SK-N-SH (cell line): ENCODE measurements at regions not wholly inside any gene's neighbourhood (a gene's known extent, or its start where the extent isn't known, plus 50 kb on each side); places are given as distances from the start of the nearest gene placed in this dataset.

Source experiments
- CTCF ChIA-PET: fragments of 300-600, 350-600 bp; formaldehyde crosslinking; extraction: SDS; loops from one replicate; lab custom pipeline; 2021; lab: Yijun Ruan, JAX
- POLR2A ChIA-PET: fragments of 350-600 bp; sonication (Branson Sonifier 250); formaldehyde crosslinking; extraction: SDS; loops from one replicate; lab custom pipeline; 2020; ENCODE audit warnings: antibody characterized with exemption, inconsistent platforms; lab: Yijun Ruan, JAX
- DNase-seq: peaks from one replicate; pipeline ENCODE4 v3.0.0; 2012
- H2AFZ ChIP-seq: fragments of 200-600 bp; sonication (generic); 2 replicates; pipeline ENCODE4 v1.8.1; 2016; ENCODE audit warnings: antibody characterized with exemption, mild to moderate bottlenecking, low read depth
- H3F3A ChIP-seq: fragments of 200-600 bp; sonication (generic); replicated peaks from 2 replicates; pipeline ENCODE3; 2016; ENCODE audit warnings: antibody characterized with exemption, mild to moderate bottlenecking; ENCODE audit not compliant: insufficient read depth
- H3K27ac ChIP-seq, 2 experiments: fragments of 200-500 bp in 1 of 2; fragments of 200-600 bp in 1 of 2; sonication (Bioruptor generic) in 1 of 2; sonication (generic), shearing (Covaris generic) in 1 of 2; 2 replicates each; pipeline versions ENCODE4 v1.5.1 to v1.6.1; 2014 to 2016; ENCODE audit warnings: low read depth in 2 of 2, inconsistent platforms in 1 of 2, low read length in 1 of 2, mild to moderate bottlenecking in 1 of 2, mixed read lengths in 1 of 2
- H3K27me3 ChIP-seq: fragments of 200-600 bp; sonication (generic), shearing (Covaris generic); 2 replicates; pipeline ENCODE4 v1.6.1; 2016; ENCODE audit warnings: mixed run types; ENCODE audit not compliant: insufficient read depth
- H3K36me3 ChIP-seq, 2 experiments: fragments of 200-500 bp in 1 of 2; fragments of 200-600 bp in 1 of 2; sonication (Bioruptor generic) in 1 of 2; sonication (generic) in 1 of 2; replicated peaks in 1 of 2; 2 replicates each; pipeline versions ENCODE3 to v1.5.1; 2014 to 2016; ENCODE audit warnings: low read length in 1 of 2, mild to moderate bottlenecking in 1 of 2; ENCODE audit not compliant: insufficient read depth in 2 of 2, control insufficient read depth in 1 of 2
- H3K4me1 ChIP-seq, 2 experiments: fragments of 200-500 bp in 1 of 2; fragments of 200-600 bp in 1 of 2; sonication (Bioruptor generic) in 1 of 2; sonication (generic), shearing (Covaris generic) in 1 of 2; 2 replicates each; pipeline versions ENCODE4 v1.5.1 to v1.6.1; 2014 to 2016; ENCODE audit warnings: low read depth in 1 of 2, low read length in 1 of 2, mixed run types in 1 of 2; ENCODE audit not compliant: insufficient read depth in 2 of 2, control insufficient read depth in 1 of 2
- H3K4me2 ChIP-seq: fragments of 200-600 bp; sonication (generic), shearing (Covaris generic); 2 replicates; pipeline ENCODE4 v1.6.1; 2017; ENCODE audit warnings: mixed run types
- H3K4me3 ChIP-seq, 2 experiments: fragments of 200-500 bp in 1 of 2; fragments of 200-600 bp in 1 of 2; sonication (Bioruptor generic) in 1 of 2; sonication (generic), shearing (Covaris generic) in 1 of 2; 2 replicates each; pipeline versions ENCODE4 v1.5.1 to v1.8.1; 2014 to 2016; ENCODE audit warnings: low read depth in 2 of 2, inconsistent platforms in 1 of 2, low read length in 1 of 2, mild to moderate bottlenecking in 1 of 2, mixed read lengths in 1 of 2, moderate library complexity in 1 of 2
- H3K79me2 ChIP-seq: fragments of 200-600 bp; sonication (generic); 2 replicates; pipeline ENCODE4 v1.8.1; 2017; ENCODE audit warnings: mild to moderate bottlenecking; ENCODE audit not compliant: insufficient read depth
- H3K9ac ChIP-seq: fragments of 200-600 bp; sonication (generic); 2 replicates; pipeline ENCODE4 v1.6.1; 2017; ENCODE audit warnings: mixed run types
- H3K9me2 ChIP-seq: fragments of 200-600 bp; sonication (generic); 2 replicates; pipeline ENCODE4 v1.6.1; 2017; ENCODE audit warnings: mixed run types
- H3K9me3 ChIP-seq: fragments of 200-600 bp; sonication (generic); 2 replicates; pipeline ENCODE4 v1.6.1; 2017; ENCODE audit warnings: mixed run types, mild to moderate bottlenecking, moderate library complexity
- H4K20me1 ChIP-seq: fragments of 200-600 bp; sonication (generic); 2 replicates; pipeline ENCODE4 v1.6.1; 2017; ENCODE audit warnings: mild to moderate bottlenecking, mixed run types; ENCODE audit not compliant: insufficient read depth
- CHD2 ChIP-seq: fragments of 150-350 bp; IDR thresholded peaks from 2 replicates; pipeline ENCODE4 v1.6.1; 2018; ENCODE audit warnings: low read length; ENCODE audit not compliant: partially characterized antibody
- CTCF ChIP-seq: fragments of 200-600 bp; sonication (generic); IDR thresholded peaks from 2 replicates; pipeline ENCODE4 v1.6.1; 2017; ENCODE audit warnings: antibody characterized with exemption, mild to moderate bottlenecking, moderate library complexity
- ELF1 ChIP-seq: IDR thresholded peaks from 2 replicates; pipeline ENCODE4 v1.4.0; 2012
- FOXJ3 ChIP-seq: sonication (generic); formaldehyde crosslinking; IDR thresholded peaks from 2 replicates; pipeline ENCODE4 v1.5.1; 2020; ENCODE audit warnings: mild to moderate bottlenecking, missing genetic modification reagents
- FOXM1 ChIP-seq: IDR thresholded peaks from 2 replicates; pipeline ENCODE4 v1.4.0; 2012; ENCODE audit warnings: low read depth, mild to moderate bottlenecking
- GABPA ChIP-seq: IDR thresholded peaks from 2 replicates; pipeline ENCODE4 v1.4.0; 2012; ENCODE audit warnings: low read depth, mild to moderate bottlenecking
- GATA2 ChIP-seq: sonication (generic); formaldehyde crosslinking; IDR thresholded peaks from 2 replicates; pipeline ENCODE4 v1.5.0; 2020; ENCODE audit warnings: mild to moderate bottlenecking, missing genetic modification reagents
- MAX ChIP-seq: IDR thresholded peaks from 2 replicates; pipeline ENCODE4 v1.4.0; 2012; ENCODE audit warnings: low read depth
- RAD21 ChIP-seq: IDR thresholded peaks from 2 replicates; pipeline ENCODE4 v1.6.1; 2012; ENCODE audit warnings: mild to moderate bottlenecking, low read length
- RCOR1 ChIP-seq: fragments of 150-350 bp; IDR thresholded peaks from 2 replicates; pipeline ENCODE4 v1.6.1; 2017; ENCODE audit warnings: antibody characterized with exemption, low read length
- REST ChIP-seq: IDR thresholded peaks from 2 replicates; pipeline ENCODE4 v1.6.1; 2012; ENCODE audit warnings: mild to moderate bottlenecking, low read depth, low read length, moderate library complexity
- RXRA ChIP-seq: IDR thresholded peaks from 2 replicates; pipeline ENCODE4 v1.4.0; 2012; ENCODE audit warnings: low read depth, mild to moderate bottlenecking, borderline replicate concordance
- SIN3A ChIP-seq: IDR thresholded peaks from 2 replicates; pipeline ENCODE4 v1.6.1; 2012; ENCODE audit warnings: low read depth, mild to moderate bottlenecking, low read length, moderate library complexity, borderline replicate concordance
- SMC3 ChIP-seq: IDR thresholded peaks from 2 replicates; pipeline ENCODE4 v1.6.1; 2012; ENCODE audit warnings: low read depth, low read length, improper control_type of control experiment
- TCF12 ChIP-seq: IDR thresholded peaks from 2 replicates; pipeline ENCODE4 v1.4.0; 2012
- TEAD4 ChIP-seq: IDR thresholded peaks from 2 replicates; pipeline ENCODE4 v1.4.0; 2012; ENCODE audit warnings: mild to moderate bottlenecking, borderline replicate concordance; ENCODE audit not compliant: insufficient read depth
- WGBS: methylation state at CpG from one replicate; pipeline ENCODE4 v1.1.6; 2017; ENCODE audit warnings: low lambda C conversion rate; 5-methylcytosine and 5-hydroxymethylcytosine counted together
- TF ChIP-seq, protein P1 (sequence below): IDR thresholded peaks from 2 replicates; pipeline ENCODE4 v1.4.0; 2012; ENCODE audit warnings: low read depth, borderline replicate concordance
- TF ChIP-seq, protein P2 (sequence below): fragments of 150-350 bp; IDR thresholded peaks from 2 replicates; pipeline ENCODE4 v1.6.1; 2017; ENCODE audit warnings: antibody characterized with exemption, low read length, low read depth, borderline replicate concordance
- TF ChIP-seq, protein P3 (sequence below): IDR thresholded peaks from 2 replicates; pipeline ENCODE4; 2012

DNA sequence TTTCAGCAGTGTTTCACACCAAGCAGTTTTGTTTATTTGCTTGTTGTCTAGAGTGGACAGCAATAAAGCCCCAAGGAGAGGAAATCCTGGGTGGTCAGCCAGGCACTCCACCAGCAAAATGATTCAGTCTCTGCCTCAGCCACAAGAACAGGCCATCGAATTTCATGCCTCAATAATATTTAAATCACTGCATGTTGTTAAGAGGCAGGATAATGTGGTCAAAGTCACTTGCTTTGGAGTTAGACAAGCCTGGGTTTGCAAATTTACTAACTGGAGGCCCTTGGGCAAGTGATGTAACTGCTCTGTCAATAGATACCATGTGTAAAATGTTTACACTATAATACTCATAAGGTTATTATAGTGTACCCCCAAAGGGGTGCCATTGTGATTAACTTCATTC, 349.6 kb downstream of the LMO4 start:
- CTCF ChIA-PET = interaction anchor here (0.7 kb wide), 1 partner anchor 934 kb away, joined by 3 read pairs; no protein-coding TSS in a partner anchor
- Histone ChIP-seq H2AFZ (no peak overlapping the region), H3K4me3 (no peak overlapping the region), H3F3A (no peaks in the 10 kb centered on the region), H4K20me1 (no peaks in the 10 kb centered on the region), H3K9me2 (no peaks in the 10 kb centered on the region), H3K27ac (no peak overlapping the region), H3K36me3 (no peaks in the 10 kb centered on the region), H3K79me2 (no peaks in the 10 kb centered on the region), H3K4me2 (no peak overlapping the region), H3K27me3 (no peaks in the 10 kb centered on the region), H3K4me1 (no peaks in the 10 kb centered on the region; a peak in 1 of 4 replicates), H3K9me3 (no peaks in the 10 kb centered on the region), H3K9ac (no peak overlapping the region)
- no peak for TF ChIP-seq FOXJ3 (CRISPR knock-in tag)
- no peak for TF ChIP-seq ELF1
- no peak for TF ChIP-seq FOXM1
- TF ChIP-seq, protein P1, sequence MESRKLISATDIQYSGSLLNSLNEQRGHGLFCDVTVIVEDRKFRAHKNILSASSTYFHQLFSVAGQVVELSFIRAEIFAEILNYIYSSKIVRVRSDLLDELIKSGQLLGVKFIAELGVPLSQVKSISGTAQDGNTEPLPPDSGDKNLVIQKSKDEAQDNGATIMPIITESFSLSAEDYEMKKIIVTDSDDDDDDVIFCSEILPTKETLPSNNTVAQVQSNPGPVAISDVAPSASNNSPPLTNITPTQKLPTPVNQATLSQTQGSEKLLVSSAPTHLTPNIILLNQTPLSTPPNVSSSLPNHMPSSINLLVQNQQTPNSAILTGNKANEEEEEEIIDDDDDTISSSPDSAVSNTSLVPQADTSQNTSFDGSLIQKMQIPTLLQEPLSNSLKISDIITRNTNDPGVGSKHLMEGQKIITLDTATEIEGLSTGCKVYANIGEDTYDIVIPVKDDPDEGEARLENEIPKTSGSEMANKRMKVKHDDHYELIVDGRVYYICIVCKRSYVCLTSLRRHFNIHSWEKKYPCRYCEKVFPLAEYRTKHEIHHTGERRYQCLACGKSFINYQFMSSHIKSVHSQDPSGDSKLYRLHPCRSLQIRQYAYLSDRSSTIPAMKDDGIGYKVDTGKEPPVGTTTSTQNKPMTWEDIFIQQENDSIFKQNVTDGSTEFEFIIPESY = no peak
- TF ChIP-seq, protein P2, sequence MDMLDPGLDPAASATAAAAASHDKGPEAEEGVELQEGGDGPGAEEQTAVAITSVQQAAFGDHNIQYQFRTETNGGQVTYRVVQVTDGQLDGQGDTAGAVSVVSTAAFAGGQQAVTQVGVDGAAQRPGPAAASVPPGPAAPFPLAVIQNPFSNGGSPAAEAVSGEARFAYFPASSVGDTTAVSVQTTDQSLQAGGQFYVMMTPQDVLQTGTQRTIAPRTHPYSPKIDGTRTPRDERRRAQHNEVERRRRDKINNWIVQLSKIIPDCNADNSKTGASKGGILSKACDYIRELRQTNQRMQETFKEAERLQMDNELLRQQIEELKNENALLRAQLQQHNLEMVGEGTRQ = no peak
- TF ChIP-seq RXRA = no peak
- no peak for TF ChIP-seq GATA2 (CRISPR knock-in tag)
- TF ChIP-seq TEAD4 = no peak
- no peak for TF ChIP-seq REST
- TF ChIP-seq SMC3 = no peak
- no peak for TF ChIP-seq GABPA
- TF ChIP-seq MAX = no peak
- no peak for TF ChIP-seq RCOR1
- no peak for TF ChIP-seq CTCF
- no peak for TF ChIP-seq CHD2
- TF ChIP-seq RAD21 = no peak
- TF ChIP-seq, protein P3, sequence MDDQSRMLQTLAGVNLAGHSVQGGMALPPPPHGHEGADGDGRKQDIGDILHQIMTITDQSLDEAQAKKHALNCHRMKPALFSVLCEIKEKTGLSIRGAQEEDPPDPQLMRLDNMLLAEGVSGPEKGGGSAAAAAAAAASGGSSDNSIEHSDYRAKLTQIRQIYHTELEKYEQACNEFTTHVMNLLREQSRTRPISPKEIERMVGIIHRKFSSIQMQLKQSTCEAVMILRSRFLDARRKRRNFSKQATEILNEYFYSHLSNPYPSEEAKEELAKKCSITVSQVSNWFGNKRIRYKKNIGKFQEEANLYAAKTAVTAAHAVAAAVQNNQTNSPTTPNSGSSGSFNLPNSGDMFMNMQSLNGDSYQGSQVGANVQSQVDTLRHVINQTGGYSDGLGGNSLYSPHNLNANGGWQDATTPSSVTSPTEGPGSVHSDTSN = no peak
- no peak for TF ChIP-seq SIN3A
- TF ChIP-seq TCF12 = no peak
- POLR2A ChIA-PET = no interaction called here
- no peak for DNase-seq
- 0% methylated on average over 1 of the region's 1 CpG for WGBS
